Trophoblast cell (in vitro differentiated cells and primary cell): ENCODE measurements at regions not wholly inside any gene's neighbourhood (a gene's known extent, or its start where the extent isn't known, plus 50 kb on each side); places are given as distances from the start of the nearest gene placed in this dataset.

Experiments used
- DNase-seq, 2 donors: peaks; one replicate each; pipeline ENCODE4 v3.0.0-alpha.2; 2016
- H2AFZ ChIP-seq: 2 replicates; pipeline ENCODE4 v1.6.1; 2013; ENCODE audit warnings: low read length, moderate library complexity, mild to moderate bottlenecking; ENCODE audit not compliant: insufficient read depth, poor library complexity
- H2AK5ac ChIP-seq: 2 replicates; pipeline ENCODE4 v1.6.1; 2013; ENCODE audit warnings: mild to moderate bottlenecking, low read length
- H2BK120ac ChIP-seq: 2 replicates; pipeline ENCODE4 v1.6.1; 2013; ENCODE audit warnings: low read length, mild to moderate bottlenecking, moderate library complexity; ENCODE audit not compliant: insufficient read depth, poor library complexity
- H2BK12ac ChIP-seq: 2 replicates; pipeline ENCODE4 v1.6.1; 2013; ENCODE audit warnings: mild to moderate bottlenecking, low read length, moderate library complexity
- H2BK5ac ChIP-seq: 2 replicates; pipeline ENCODE4 v1.6.1; 2013; ENCODE audit warnings: low read length, low read depth, moderate library complexity, mild to moderate bottlenecking; ENCODE audit not compliant: poor library complexity
- H3K14ac ChIP-seq: 2 replicates; pipeline ENCODE4 v1.6.1; 2013; ENCODE audit warnings: mild to moderate bottlenecking, low read length
- H3K18ac ChIP-seq: 2 replicates; pipeline ENCODE4 v1.6.1; 2013; ENCODE audit warnings: mild to moderate bottlenecking, low read length
- H3K23ac ChIP-seq: 2 replicates; pipeline ENCODE4 v1.6.1; 2013; ENCODE audit warnings: low read length
- H3K27ac ChIP-seq: 2 replicates; pipeline ENCODE4 v1.5.1; 2013; ENCODE audit warnings: low read depth, mild to moderate bottlenecking, inconsistent platforms, low read length, moderate library complexity
- H3K27me3 ChIP-seq: 2 replicates; pipeline ENCODE4 v1.6.1; 2013; ENCODE audit warnings: inconsistent platforms, mild to moderate bottlenecking, low read length, moderate library complexity; ENCODE audit not compliant: insufficient read depth
- H3K36me3 ChIP-seq, 2 experiments: 1 replicate in 1 of 2; 2 replicates in 1 of 2; pipeline ENCODE4 v1.6.1; 2013; ENCODE audit warnings: low read length in 2 of 2, mild to moderate bottlenecking in 2 of 2, moderate library complexity in 1 of 2; ENCODE audit not compliant: insufficient read depth in 2 of 2, control insufficient read depth in 1 of 2
- H3K4ac ChIP-seq: 2 replicates; pipeline ENCODE4 v1.6.1; 2013; ENCODE audit warnings: low read depth, mild to moderate bottlenecking, low read length, moderate library complexity
- H3K4me1 ChIP-seq, 2 experiments: 1 replicate in 1 of 2; 2 replicates in 1 of 2; pipeline ENCODE4 v1.6.1; 2013; ENCODE audit warnings: low read length in 2 of 2, mild to moderate bottlenecking in 2 of 2, moderate library complexity in 1 of 2; ENCODE audit not compliant: insufficient read depth in 2 of 2, control insufficient read depth in 1 of 2
- H3K4me2 ChIP-seq: 2 replicates; pipeline ENCODE4 v1.6.1; 2013; ENCODE audit warnings: inconsistent platforms, mild to moderate bottlenecking, low read length, moderate library complexity
- H3K4me3 ChIP-seq: 2 replicates; pipeline ENCODE4 v1.5.1; 2013; ENCODE audit warnings: mild to moderate bottlenecking, low read depth, low read length, inconsistent platforms
- H3K79me1 ChIP-seq: one replicate; pipeline ENCODE4 v1.6.1; 2013; ENCODE audit warnings: low read length
- H3K79me2 ChIP-seq: 2 replicates; pipeline ENCODE4 v1.6.1; 2013; ENCODE audit warnings: low read length, mild to moderate bottlenecking; ENCODE audit not compliant: control insufficient read depth, insufficient read depth, poor library complexity
- H3K9ac ChIP-seq: 2 replicates; pipeline ENCODE4 v1.6.1; 2013; ENCODE audit warnings: mild to moderate bottlenecking, low read length
- H3K9me3 ChIP-seq: 2 replicates; pipeline ENCODE4 v1.6.1; 2013; ENCODE audit warnings: low read depth, mild to moderate bottlenecking, control low read depth, inconsistent platforms, low read length; ENCODE audit not compliant: insufficient read depth
- H4K12ac ChIP-seq: 2 replicates; pipeline ENCODE4 v1.6.1; 2013; ENCODE audit warnings: low read depth, mild to moderate bottlenecking, low read length, moderate library complexity
- H4K8ac ChIP-seq: 2 replicates; pipeline ENCODE4 v1.6.1; 2013; ENCODE audit warnings: low read depth, mild to moderate bottlenecking, low read length, moderate library complexity
- H4K91ac ChIP-seq: one replicate; pipeline ENCODE4 v1.6.1; 2013; ENCODE audit warnings: low read depth, mild to moderate bottlenecking, low read length, moderate library complexity
- WGBS: extraction: QIAGEN DNeasy Blood & Tissue Kit; methylation state at CpG from one replicate; pipeline ENCODE4 v1.1.7; 2013; ENCODE audit warnings: missing lambda C conversion rate; ENCODE audit not compliant: insufficient read length, insufficient coverage; ENCODE audit errors: extremely low coverage; 5-methylcytosine and 5-hydroxymethylcytosine counted together

DNA sequence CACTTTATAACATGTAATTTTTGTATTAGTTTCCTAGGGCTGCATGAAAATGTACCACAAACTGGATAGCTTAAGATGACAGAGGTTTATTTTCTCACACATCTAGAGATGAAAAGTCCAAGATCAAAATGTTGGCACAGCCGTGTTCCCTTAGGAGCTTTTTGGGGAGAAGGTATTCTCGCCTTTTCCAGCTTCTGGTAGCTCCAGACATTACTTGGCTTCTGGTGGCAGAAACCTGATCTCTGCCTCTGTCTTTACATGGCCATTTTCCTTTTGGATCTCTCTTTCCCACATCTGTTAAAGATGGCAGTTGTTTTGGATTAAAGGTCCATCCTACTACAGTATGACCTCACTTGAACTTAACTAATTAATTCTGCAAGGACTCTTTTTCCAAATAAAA lies 885.7 kb upstream of the CDH8 start:
- no peak overlapping the region for H4K8ac ChIP-seq
- H3K4me1 ChIP-seq = no peaks in the 10 kb centered on the region
- no peak for DNase-seq
- H4K91ac ChIP-seq = no peak overlapping the region
- H3K27ac ChIP-seq = no peak overlapping the region
- H3K79me2 ChIP-seq = no peaks in the 10 kb centered on the region
- H3K36me3 ChIP-seq = no peaks in the 10 kb centered on the region
- no peak overlapping the region for H3K18ac ChIP-seq
- no peak overlapping the region for H2BK5ac ChIP-seq
- H2BK120ac ChIP-seq = no peak overlapping the region
- H3K4me2 ChIP-seq = no peak overlapping the region
- no peak overlapping the region for H4K12ac ChIP-seq
- no peaks in the 10 kb centered on the region for H3K27me3 ChIP-seq
- no peak overlapping the region for H2BK12ac ChIP-seq
- H2AK5ac ChIP-seq = no peak overlapping the region
- H3K79me1 ChIP-seq = no peaks in the 10 kb centered on the region
- H3K23ac ChIP-seq = no peak overlapping the region
- WGBS = no CpG with 5 or more reads among the region's 2 CpGs
- H3K14ac ChIP-seq = no peak overlapping the region
- no peak overlapping the region for H3K4me3 ChIP-seq
- no peaks in the 10 kb centered on the region for H3K9me3 ChIP-seq
- no peak overlapping the region for H2AFZ ChIP-seq
- no peak overlapping the region for H3K4ac ChIP-seq
- H3K9ac ChIP-seq = no peak overlapping the region

DNA sequence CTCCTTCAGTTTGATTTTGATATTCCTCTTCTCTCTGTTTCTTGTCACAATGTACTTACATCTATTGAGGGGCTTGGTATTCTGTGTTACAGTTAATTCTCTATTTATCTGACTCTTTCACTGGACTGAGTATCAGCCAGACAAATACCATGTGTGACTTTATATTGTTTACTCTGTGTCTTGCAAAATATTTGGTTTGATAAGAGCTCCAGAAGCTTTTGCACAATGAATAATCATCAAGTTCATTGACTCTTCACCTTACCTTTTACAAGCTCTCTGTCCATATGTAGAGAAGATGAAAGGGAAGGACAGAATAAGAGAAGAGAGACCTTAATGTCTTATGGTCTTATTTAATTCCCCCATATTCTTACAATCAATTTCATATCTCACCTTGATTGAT lies 877.7 kb upstream of the CDH8 start:
- Histone ChIP-seq H3K4me3 (no peak overlapping the region), H2AK5ac (no peak overlapping the region), H3K4me2 (no peak overlapping the region), H3K18ac (no peak overlapping the region), H2BK12ac (no peak overlapping the region), H4K8ac (no peak overlapping the region), H3K27ac (no peak overlapping the region), H3K23ac (no peak overlapping the region), H3K79me2 (no peaks in the 10 kb centered on the region), H4K91ac (no peak overlapping the region), H3K9ac (no peak overlapping the region), H2BK5ac (no peak overlapping the region), H3K27me3 (no peaks in the 10 kb centered on the region), H3K36me3 (no peaks in the 10 kb centered on the region), H3K4me1 (no peaks in the 10 kb centered on the region), H3K79me1 (no peaks in the 10 kb centered on the region), H3K14ac (no peak overlapping the region), H3K4ac (no peak overlapping the region), H2BK120ac (no peak overlapping the region), H3K9me3 (peaks cover 4% of the 10 kb centered on the region), H2AFZ (no peak overlapping the region), H4K12ac (no peak overlapping the region)
- no peak for DNase-seq

GRCh38 chr16:62913333-62913732 lies 877.1 kb upstream of the CDH8 start:
- H3K36me3 ChIP-seq = no peaks in the 10 kb centered on the region
- no peaks in the 10 kb centered on the region for H3K79me2 ChIP-seq
- H3K4ac ChIP-seq = no peak overlapping the region
- H3K9me3 ChIP-seq = peaks cover 4% of the 10 kb centered on the region
- no peak overlapping the region for H2BK5ac ChIP-seq
- H4K12ac ChIP-seq = no peak overlapping the region
- H4K91ac ChIP-seq = no peak overlapping the region
- H3K4me1 ChIP-seq = no peaks in the 10 kb centered on the region
- H3K79me1 ChIP-seq = no peaks in the 10 kb centered on the region
- H3K9ac ChIP-seq = no peak overlapping the region
- no peak overlapping the region for H3K18ac ChIP-seq
- no peak overlapping the region for H3K27ac ChIP-seq
- no peak overlapping the region for H4K8ac ChIP-seq
- no peak overlapping the region for H2AFZ ChIP-seq
- no peak overlapping the region for H2AK5ac ChIP-seq
- DNase-seq = no peak
- no peak overlapping the region for H2BK120ac ChIP-seq
- H3K14ac ChIP-seq = no peak overlapping the region
- H3K4me3 ChIP-seq = no peak overlapping the region
- no peak overlapping the region for H2BK12ac ChIP-seq
- H3K23ac ChIP-seq = no peak overlapping the region
- no peaks in the 10 kb centered on the region for H3K27me3 ChIP-seq
- no peak overlapping the region for H3K4me2 ChIP-seq
- no CpG with 5 or more reads among the region's 2 CpGs for WGBS

DNA sequence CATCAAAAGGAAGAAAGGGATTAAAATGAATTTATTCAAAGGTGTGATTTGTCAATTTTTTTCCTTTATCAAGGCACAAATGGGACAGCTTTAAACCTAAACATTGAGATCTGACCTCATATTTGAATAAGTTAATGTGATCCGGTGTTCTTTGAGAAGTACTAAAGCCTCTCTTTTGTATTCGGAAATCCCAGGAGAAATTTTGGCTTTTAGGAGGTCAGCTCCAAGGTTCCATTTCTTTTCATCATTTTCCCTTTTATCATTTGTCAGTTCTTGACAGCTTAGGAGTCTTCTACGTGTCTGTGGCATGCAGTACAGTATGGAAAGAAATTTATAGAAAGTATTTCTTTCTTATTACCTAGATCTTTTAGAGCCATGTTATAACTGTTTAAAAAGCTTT lies 873.4 kb upstream of the CDH8 start:
- H3K14ac ChIP-seq = no peak overlapping the region
- H4K12ac ChIP-seq = no peak overlapping the region
- H3K4ac ChIP-seq = no peak overlapping the region
- H2AFZ ChIP-seq = no peak overlapping the region
- no peaks in the 10 kb centered on the region for H3K4me1 ChIP-seq
- H3K23ac ChIP-seq = no peak overlapping the region
- H3K9me3 ChIP-seq = peaks cover 4% of the 10 kb centered on the region
- no peak overlapping the region for H3K4me3 ChIP-seq
- H3K36me3 ChIP-seq = no peaks in the 10 kb centered on the region
- no peak overlapping the region for H2AK5ac ChIP-seq
- no peak for DNase-seq
- H3K18ac ChIP-seq = no peak overlapping the region
- no peak overlapping the region for H2BK120ac ChIP-seq
- no peaks in the 10 kb centered on the region for H3K79me2 ChIP-seq
- WGBS = no CpG with 5 or more reads among the region's 3 CpGs
- no peak overlapping the region for H3K27ac ChIP-seq
- no peak overlapping the region for H3K4me2 ChIP-seq
- H3K9ac ChIP-seq = no peak overlapping the region
- no peak overlapping the region for H2BK5ac ChIP-seq
- no peaks in the 10 kb centered on the region for H3K27me3 ChIP-seq
- H4K8ac ChIP-seq = no peak overlapping the region
- H2BK12ac ChIP-seq = no peak overlapping the region
- no peak overlapping the region for H4K91ac ChIP-seq
- H3K79me1 ChIP-seq = no peaks in the 10 kb centered on the region

GRCh38 chr16:62907562-62907961 lies 871.3 kb upstream of the CDH8 start:
- Histone ChIP-seq H3K79me1 (no peaks in the 10 kb centered on the region), H4K91ac (no peak overlapping the region), H3K18ac (no peak overlapping the region), H3K23ac (no peak overlapping the region), H3K79me2 (no peaks in the 10 kb centered on the region), H3K4ac (no peak overlapping the region), H3K27me3 (no peaks in the 10 kb centered on the region), H3K27ac (no peak overlapping the region), H3K36me3 (no peaks in the 10 kb centered on the region), H2AFZ (no peak overlapping the region), H2BK5ac (no peak overlapping the region), H4K12ac (no peak overlapping the region), H2AK5ac (no peak overlapping the region), H3K9ac (no peak overlapping the region), H2BK12ac (no peak overlapping the region), H3K14ac (no peak overlapping the region), H2BK120ac (no peak overlapping the region), H3K4me2 (no peak overlapping the region), H3K9me3 (peaks cover 4% of the 10 kb centered on the region), H3K4me1 (no peaks in the 10 kb centered on the region), H4K8ac (no peak overlapping the region), H3K4me3 (no peak overlapping the region)
- DNase-seq = no peak
- no CpG with 5 or more reads among the region's 1 CpG for WGBS
